ENCODE measurements at regions not wholly inside any gene's neighbourhood (a gene's known extent, or its start where the extent isn't known, plus 50 kb on each side); places are given as distances from the start of the nearest gene placed in this dataset.

DNA sequence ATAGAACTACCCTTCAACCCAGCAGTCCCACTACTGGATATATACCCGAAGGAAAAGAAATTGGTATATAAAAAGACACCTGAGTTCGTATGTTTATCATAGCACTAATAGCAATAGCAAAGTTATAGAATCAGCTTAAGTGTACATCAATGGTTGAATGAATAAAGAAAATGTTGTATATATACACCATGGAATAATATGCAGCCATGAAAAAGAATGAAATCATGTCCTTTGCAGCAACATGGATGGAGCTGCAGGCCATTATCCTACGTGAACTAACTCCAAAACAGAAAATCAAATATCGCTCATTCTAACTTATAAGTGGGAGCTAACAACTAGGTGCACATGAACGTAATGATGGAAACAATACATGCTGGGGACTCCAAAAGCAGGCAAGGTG, 143.5 kb upstream of the GK2 start:
- TF ChIP-seq, protein P1, sequence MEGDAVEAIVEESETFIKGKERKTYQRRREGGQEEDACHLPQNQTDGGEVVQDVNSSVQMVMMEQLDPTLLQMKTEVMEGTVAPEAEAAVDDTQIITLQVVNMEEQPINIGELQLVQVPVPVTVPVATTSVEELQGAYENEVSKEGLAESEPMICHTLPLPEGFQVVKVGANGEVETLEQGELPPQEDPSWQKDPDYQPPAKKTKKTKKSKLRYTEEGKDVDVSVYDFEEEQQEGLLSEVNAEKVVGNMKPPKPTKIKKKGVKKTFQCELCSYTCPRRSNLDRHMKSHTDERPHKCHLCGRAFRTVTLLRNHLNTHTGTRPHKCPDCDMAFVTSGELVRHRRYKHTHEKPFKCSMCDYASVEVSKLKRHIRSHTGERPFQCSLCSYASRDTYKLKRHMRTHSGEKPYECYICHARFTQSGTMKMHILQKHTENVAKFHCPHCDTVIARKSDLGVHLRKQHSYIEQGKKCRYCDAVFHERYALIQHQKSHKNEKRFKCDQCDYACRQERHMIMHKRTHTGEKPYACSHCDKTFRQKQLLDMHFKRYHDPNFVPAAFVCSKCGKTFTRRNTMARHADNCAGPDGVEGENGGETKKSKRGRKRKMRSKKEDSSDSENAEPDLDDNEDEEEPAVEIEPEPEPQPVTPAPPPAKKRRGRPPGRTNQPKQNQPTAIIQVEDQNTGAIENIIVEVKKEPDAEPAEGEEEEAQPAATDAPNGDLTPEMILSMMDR (IDR thresholded peaks at IDR 0.05): no peak
- TF ChIP-seq EP300 (IDR thresholded peaks at IDR 0.05): no peak

Measured in ovary (tissue), 3 donors.